ENCODE measurements at regions not wholly inside any gene's neighbourhood (a gene's known extent, or its start where the extent isn't known, plus 50 kb on each side); places are given as distances from the start of the nearest gene placed in this dataset.
A peak's percentile ranks its signal among the peaks of the same experiment; 100 is the strongest.

GRCh38 chr19:46944918-46945628, 74.6 kb upstream of the NPAS1 start:
- DNase-seq (ENCODE audit: low read depth in 2 of 2): peak; percentile 30 to 57

- no peak for DNase-seq (ENCODE audit: low read depth in 2 of 2)
These were observed 73.7 kb upstream of the NPAS1 start for GRCh38 chr19:46945694-46946489.

- no peak for DNase-seq (ENCODE audit: low read depth in 2 of 2)
These were observed 72.9 kb upstream of the NPAS1 start for GRCh38 chr19:46946611-46947238.

GRCh38 chr19:46947866-46948265, 71.8 kb upstream of the NPAS1 start:
- DNase-seq (ENCODE audit: low read depth in 2 of 2): no peak

GRCh38 chr19:46950526-46951170, 69.0 kb upstream of the NPAS1 start:
- no peak for DNase-seq (ENCODE audit: low read depth in 2 of 2)

- DNase-seq (ENCODE audit: low read depth in 2 of 2): peak in 1 of 2 donors; percentile 36
These were observed 68.3 kb upstream of the NPAS1 start for GRCh38 chr19:46951171-46951986.

GRCh38 chr19:46952874-46953273, 66.8 kb upstream of the NPAS1 start:
- no peak for DNase-seq (ENCODE audit: low read depth in 2 of 2)

- no peak for DNase-seq (ENCODE audit: low read depth in 2 of 2)
These were observed 65.6 kb upstream of the NPAS1 start for GRCh38 chr19:46953955-46954501.

- DNase-seq (ENCODE audit: low read depth in 2 of 2): no peak
These were observed 65.1 kb upstream of the NPAS1 start for GRCh38 chr19:46954502-46954992.

GRCh38 chr19:46954993-46955812, 64.4 kb upstream of the NPAS1 start:
- peak; percentile 56 to 77 for DNase-seq (ENCODE audit: low read depth in 2 of 2)

GRCh38 chr19:46955813-46956371, 63.7 kb upstream of the NPAS1 start:
- no peak for DNase-seq (ENCODE audit: low read depth in 2 of 2)

- DNase-seq (ENCODE audit: low read depth in 2 of 2): peak; percentile 77 to 96
These were observed 61.1 kb upstream of the NPAS1 start for GRCh38 chr19:46958532-46958931.

- no peak for DNase-seq (ENCODE audit: low read depth in 2 of 2)
These were observed 59.6 kb upstream of the NPAS1 start for GRCh38 chr19:46959894-46960556.

- no peak for DNase-seq (ENCODE audit: low read depth in 2 of 2)
These were observed 57.5 kb upstream of the NPAS1 start for GRCh38 chr19:46962030-46962570.

GRCh38 chr19:46963093-46963734, 56.4 kb upstream of the NPAS1 start:
- peak in 1 of 2 donors; percentile 73 for DNase-seq (ENCODE audit: low read depth in 2 of 2)

- no peak for DNase-seq (ENCODE audit: low read depth in 2 of 2)
These were observed 52.0 kb upstream of the NPAS1 start for GRCh38 chr19:46967578-46968032.

Data from dermis microvascular lymphatic vessel endothelial cell (primary cell).